SU-DHL-6 (cell line): ENCODE measurements at regions not wholly inside any gene's neighbourhood (a gene's known extent, or its start where the extent isn't known, plus 50 kb on each side); places are given as distances from the start of the nearest gene placed in this dataset.

Source experiments
- H2AFZ ChIP-seq: fragments of 200-600 bp; sonication (generic); 2 replicates; pipeline ENCODE4 v1.6.1; 2014; ENCODE audit warnings: low read depth, mild to moderate bottlenecking, moderate library complexity, mixed read lengths, antibody characterized with exemption, low read length; ENCODE audit not compliant: severe bottlenecking
- H3F3A ChIP-seq: fragments of 200-600 bp; shearing (Covaris generic); 2 replicates; pipeline ENCODE4 v1.6.0; 2016; ENCODE audit warnings: antibody characterized with exemption, mild to moderate bottlenecking; ENCODE audit not compliant: insufficient read depth
- H3K27ac ChIP-seq: fragments of 200-600 bp; sonication (generic); 2 replicates; pipeline ENCODE4 v1.5.1; 2016; ENCODE audit warnings: low read depth, mild to moderate bottlenecking, low read length, moderate library complexity, mixed read lengths
- H3K27me3 ChIP-seq: fragments of 200-600 bp; sonication (generic), shearing (Covaris generic); 2 replicates; pipeline ENCODE4 v1.6.0; 2014; ENCODE audit warnings: mild to moderate bottlenecking, low read length
- H3K36me3 ChIP-seq: fragments of 200-600 bp; sonication (generic); 2 replicates; pipeline ENCODE4 v1.6.1; 2014; ENCODE audit warnings: mild to moderate bottlenecking, low read length, mixed read lengths
- H3K4me2 ChIP-seq: fragments of 300-600, 200-600 bp; shearing (Covaris generic), sonication (generic); 2 replicates; pipeline ENCODE4 v1.6.0; 2014; ENCODE audit warnings: low read length, low read depth, mild to moderate bottlenecking; ENCODE audit not compliant: poor library complexity, severe bottlenecking
- H3K4me3 ChIP-seq: fragments of 200-600 bp; sonication (generic); 2 replicates; pipeline ENCODE4 v1.5.1; 2014; ENCODE audit warnings: antibody characterized with exemption, low read length, mild to moderate bottlenecking, mixed read lengths; ENCODE audit not compliant: insufficient read depth, poor library complexity, severe bottlenecking
- H3K79me2 ChIP-seq: fragments of 200-600 bp; sonication (generic); 2 replicates; pipeline ENCODE4 v1.6.1; 2014; ENCODE audit warnings: mild to moderate bottlenecking, low read length, moderate library complexity; ENCODE audit not compliant: insufficient read depth
- H3K9ac ChIP-seq: fragments of 200-600 bp; sonication (generic); 2 replicates; pipeline ENCODE4 v1.7.0; 2014; ENCODE audit warnings: mild to moderate bottlenecking, low read length
- H3K9me2 ChIP-seq: fragments of 200-600 bp; sonication (generic); replicated peaks from 2 replicates; pipeline ENCODE4 v1.6.1; 2014; ENCODE audit warnings: low read length; ENCODE audit not compliant: insufficient read depth
- H3K9me3 ChIP-seq: fragments of 200-600 bp; sonication (generic); 2 replicates; pipeline ENCODE4 v1.6.1; 2014; ENCODE audit warnings: low read length, mixed read lengths; ENCODE audit not compliant: insufficient read depth
- H4K20me1 ChIP-seq: fragments of 200-600 bp; sonication (generic); 2 replicates; pipeline ENCODE4 v1.6.1; 2014; ENCODE audit warnings: low read depth, mild to moderate bottlenecking, antibody characterized with exemption, low read length, moderate library complexity, mixed read lengths
- CTCF ChIP-seq: fragments of 200-600 bp; sonication (generic); IDR thresholded peaks from one replicate; pipeline ENCODE4 v1.5.1; 2017; ENCODE audit warnings: antibody characterized with exemption, mild to moderate bottlenecking, low read length, moderate library complexity; ENCODE audit not compliant: insufficient read depth, poor library complexity, severe bottlenecking
- EZH2phosphoT487 ChIP-seq: fragments of 200-600 bp; sonication (generic), shearing (Covaris generic); conservative IDR thresholded peaks from 2 replicates; pipeline ENCODE4 v1.6.1; 2018; ENCODE audit warnings: mild to moderate bottlenecking, antibody characterized with exemption, low read length, moderate library complexity, mixed read lengths

GRCh38 chr2:239495791-239496233 lies 95.0 kb upstream of the HDAC4 start:
- no peak overlapping the region for H3K9ac ChIP-seq
- H4K20me1 ChIP-seq = no peaks in the 10 kb centered on the region
- H3K9me3 ChIP-seq = no peaks in the 10 kb centered on the region
- no peak overlapping the region for H3K4me2 ChIP-seq
- H3F3A ChIP-seq = no peaks in the 10 kb centered on the region
- no peaks in the 10 kb centered on the region for H3K36me3 ChIP-seq
- H3K9me2 ChIP-seq = no peaks in the 10 kb centered on the region
- H2AFZ ChIP-seq = no peak overlapping the region
- TF ChIP-seq EZH2phosphoT487 (no peak), CTCF (no peak)
- no peak overlapping the region for H3K27ac ChIP-seq
- H3K79me2 ChIP-seq = no peaks in the 10 kb centered on the region
- H3K27me3 ChIP-seq = no peaks in the 10 kb centered on the region
- no peak overlapping the region for H3K4me3 ChIP-seq

- Histone ChIP-seq H3K27me3 (no peaks in the 10 kb centered on the region), H3K9me2 (no peaks in the 10 kb centered on the region), H3K4me2 (no peak overlapping the region), H4K20me1 (no peaks in the 10 kb centered on the region), H3K27ac (no peak overlapping the region), H3K9me3 (no peaks in the 10 kb centered on the region), H2AFZ (no peak overlapping the region), H3K9ac (no peak overlapping the region), H3K79me2 (no peaks in the 10 kb centered on the region), H3K4me3 (no peak overlapping the region), H3F3A (no peaks in the 10 kb centered on the region), H3K36me3 (no peaks in the 10 kb centered on the region)
- TF ChIP-seq EZH2phosphoT487 = no peak
- TF ChIP-seq CTCF = no peak
Measured at GRCh38 chr2:239495175-239495574, 94.4 kb upstream of the HDAC4 start.

GRCh38 chr2:239494578-239494977 lies 93.8 kb upstream of the HDAC4 start:
- H3K4me2 ChIP-seq = no peak overlapping the region
- H3K27me3 ChIP-seq = no peaks in the 10 kb centered on the region
- no peaks in the 10 kb centered on the region for H3K9me2 ChIP-seq
- no peaks in the 10 kb centered on the region for H3F3A ChIP-seq
- H4K20me1 ChIP-seq = no peaks in the 10 kb centered on the region
- H3K4me3 ChIP-seq = no peak overlapping the region
- no peak overlapping the region for H2AFZ ChIP-seq
- H3K36me3 ChIP-seq = no peaks in the 10 kb centered on the region
- no peaks in the 10 kb centered on the region for H3K79me2 ChIP-seq
- no peak for TF ChIP-seq CTCF
- no peak for TF ChIP-seq EZH2phosphoT487
- no peak overlapping the region for H3K27ac ChIP-seq
- no peak overlapping the region for H3K9ac ChIP-seq
- H3K9me3 ChIP-seq = no peaks in the 10 kb centered on the region
